ENCODE measurements at regions not wholly inside any gene's neighbourhood (a gene's known extent, or its start where the extent isn't known, plus 50 kb on each side); places are given as distances from the start of the nearest gene placed in this dataset.

GRCh38 chr14:46399049-46399448, 252.5 kb downstream of the RPL10L start:
- BruUV-seq (replicated peaks): no TSS peak
- no peak for DNase-seq (ENCODE audit: low read depth, low spot score)
- CTCF ChIA-PET: interaction anchor here (1.0 kb wide), 1 partner anchor 16 kb away, joined by 3 read pairs; no protein-coding TSS in a partner anchor
- Histone ChIP-seq H2AFZ (ENCODE audit: low read depth, low read length) (no peak overlapping the region), H3K36me3 (ENCODE audit: control insufficient read depth in 2 of 2, extremely low read depth in 1 of 2, insufficient read depth in 2 of 2, low read length in 2 of 2) (no peaks in the 10 kb centered on the region), H3K27me3 (ENCODE audit: control insufficient read depth in 2 of 2, insufficient read depth in 2 of 2, low read length in 2 of 2) (no peaks in the 10 kb centered on the region), H3K9ac (replicated peaks; ENCODE audit: extremely low read depth, insufficient read depth, low read length) (no peak overlapping the region), H3K9me1 (replicated peaks; ENCODE audit: control insufficient read depth, extremely low read depth, insufficient read depth, low read length) (no peaks in the 10 kb centered on the region), H3K79me2 (ENCODE audit: control insufficient read depth, insufficient read depth, low read length) (no peaks in the 10 kb centered on the region), H3K4me3 (replicated peaks in 1 of 3; ENCODE audit: insufficient read depth in 1 of 3, low read depth in 1 of 3, low read length in 3 of 3) (no peak overlapping the region), H3K27ac (ENCODE audit: insufficient read depth, low read depth, low read length) (no peak overlapping the region), H3K9me3 (replicated peaks; ENCODE audit: control insufficient read depth, insufficient read depth, low read length) (no peaks in the 10 kb centered on the region), H3K4me1 (ENCODE audit: control insufficient read depth, extremely low read depth, insufficient read depth, low read length) (no peaks in the 10 kb centered on the region), H3K4me2 (ENCODE audit: insufficient read depth, low read length) (no peak overlapping the region), H4K20me1 (replicated peaks; ENCODE audit: control insufficient read depth, extremely low read depth, insufficient read depth, low read length) (no peaks in the 10 kb centered on the region)
- TF ChIP-seq POLR2AphosphoS5 (IDR thresholded peaks at IDR 0.05; ENCODE audit: insufficient read depth, low read depth, low read length): no peak
- TF ChIP-seq POLR2A (IDR thresholded peaks at IDR 0.05; ENCODE audit: low read depth, low read length): no peak
- no peak for TF ChIP-seq JUN (IDR thresholded peaks at IDR 0.05; ENCODE audit: borderline replicate concordance, insufficient read depth, insufficient read length, low read depth)
- TF ChIP-seq FOS (IDR thresholded peaks at IDR 0.05; ENCODE audit: borderline replicate concordance, insufficient read depth, low read length): no peak
- no peak for TF ChIP-seq MAX (IDR thresholded peaks at IDR 0.05; ENCODE audit: insufficient read depth, insufficient read length)
- TF ChIP-seq EZH2 (IDR thresholded peaks at IDR 0.05; ENCODE audit: borderline replicate concordance, low read depth, low read length, severe bottlenecking): no peak
- no peak for TF ChIP-seq GATA2 (IDR thresholded peaks at IDR 0.05; ENCODE audit: insufficient read depth, insufficient read length, low read depth, low read length)
- no peak for TF ChIP-seq CTCF (IDR thresholded peaks at IDR 0.05; ENCODE audit: extremely low read depth in 1 of 2, insufficient read depth in 1 of 2, low read depth in 1 of 2, low read length in 2 of 2)
- no peak for TF ChIP-seq MYC (IDR thresholded peaks at IDR 0.05; ENCODE audit: low read depth, low read length)
- no peak for FAIRE-seq
- intact Hi-C loops (cut with micrococcal nuclease): no loop called here
- dilution Hi-C loops (cut with MboI; ENCODE audit: extremely low pct_ligation_motif_present, low sequenced_read_pairs): no loop called here
- POLR2A ChIA-PET: no interaction called here
